ENCODE measurements at regions not wholly inside any gene's neighbourhood (a gene's known extent, or its start where the extent isn't known, plus 50 kb on each side); places are given as distances from the start of the nearest gene placed in this dataset.
A peak's percentile ranks its signal among the peaks of the same experiment; 100 is the strongest.

DNA sequence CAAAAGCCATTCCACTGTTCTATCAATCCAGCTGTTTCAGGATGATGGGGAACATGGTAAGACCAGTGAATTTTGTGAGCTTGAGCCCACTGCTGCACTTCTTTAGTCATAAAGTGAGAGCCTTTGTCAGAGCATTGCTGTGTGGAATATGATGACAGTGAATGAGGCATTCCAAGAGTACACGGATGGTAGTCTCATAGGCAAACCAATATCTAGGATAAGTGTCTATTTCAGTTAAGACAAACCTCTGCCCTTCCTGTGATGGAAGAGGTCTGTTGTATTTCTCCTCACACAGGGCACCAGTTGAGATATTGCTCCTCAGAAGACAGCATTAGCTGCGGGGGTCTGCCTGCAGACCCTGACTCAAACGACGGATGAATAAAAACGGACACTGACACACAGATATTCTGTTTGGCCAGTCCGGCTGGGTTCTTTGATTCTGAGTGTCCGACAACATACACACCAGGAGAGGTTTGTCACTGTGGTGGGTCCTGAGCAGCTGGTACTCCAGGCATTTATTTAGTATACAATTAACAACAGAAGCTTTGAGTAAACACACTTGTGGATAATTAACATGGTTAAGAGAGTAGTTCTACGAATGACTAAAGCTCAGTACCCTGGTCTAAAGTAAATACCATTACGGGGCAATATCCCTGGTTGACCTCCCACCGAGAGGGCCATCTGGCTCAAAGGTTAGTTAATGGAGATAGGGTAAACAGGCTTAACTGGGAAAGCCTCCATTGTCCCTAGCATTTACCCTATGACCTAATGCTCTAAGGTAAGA, 121.7 kb downstream of the ZNF280B start:
- H3K4me3 ChIP-seq (ENCODE audit: low read depth, low read length) = no peak overlapping the region
- TF ChIP-seq, protein P1, sequence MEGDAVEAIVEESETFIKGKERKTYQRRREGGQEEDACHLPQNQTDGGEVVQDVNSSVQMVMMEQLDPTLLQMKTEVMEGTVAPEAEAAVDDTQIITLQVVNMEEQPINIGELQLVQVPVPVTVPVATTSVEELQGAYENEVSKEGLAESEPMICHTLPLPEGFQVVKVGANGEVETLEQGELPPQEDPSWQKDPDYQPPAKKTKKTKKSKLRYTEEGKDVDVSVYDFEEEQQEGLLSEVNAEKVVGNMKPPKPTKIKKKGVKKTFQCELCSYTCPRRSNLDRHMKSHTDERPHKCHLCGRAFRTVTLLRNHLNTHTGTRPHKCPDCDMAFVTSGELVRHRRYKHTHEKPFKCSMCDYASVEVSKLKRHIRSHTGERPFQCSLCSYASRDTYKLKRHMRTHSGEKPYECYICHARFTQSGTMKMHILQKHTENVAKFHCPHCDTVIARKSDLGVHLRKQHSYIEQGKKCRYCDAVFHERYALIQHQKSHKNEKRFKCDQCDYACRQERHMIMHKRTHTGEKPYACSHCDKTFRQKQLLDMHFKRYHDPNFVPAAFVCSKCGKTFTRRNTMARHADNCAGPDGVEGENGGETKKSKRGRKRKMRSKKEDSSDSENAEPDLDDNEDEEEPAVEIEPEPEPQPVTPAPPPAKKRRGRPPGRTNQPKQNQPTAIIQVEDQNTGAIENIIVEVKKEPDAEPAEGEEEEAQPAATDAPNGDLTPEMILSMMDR (IDR thresholded peaks at IDR 0.05; ENCODE audit: low read depth, low read length) = no peak

DNA sequence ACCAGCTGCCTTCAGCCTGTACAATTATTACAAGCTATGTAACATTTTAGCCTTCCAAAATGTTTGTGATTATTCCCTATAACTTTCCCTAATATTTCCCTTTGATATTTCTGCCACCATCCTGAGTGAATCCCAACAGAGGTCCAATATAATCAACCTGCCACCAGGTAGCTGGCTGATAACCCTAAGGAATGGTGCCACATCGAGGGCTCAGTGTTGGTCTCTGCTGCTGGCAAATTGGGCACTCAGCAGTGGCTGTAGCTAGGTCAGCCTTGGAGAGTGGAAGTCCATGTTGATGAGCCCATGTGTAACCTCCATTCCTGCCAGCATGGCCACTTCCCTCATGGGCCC, 121.2 kb downstream of the ZNF280B start:
- Histone ChIP-seq H3K27ac (no peak overlapping the region; the same call in 1 of the 2 replicates), H3K27me3 (ENCODE audit: insufficient read depth, low read depth, severe bottlenecking) (no peaks in the 10 kb centered on the region)
- DNase-seq = no peak

More for the DNA sequence above, 121.7 kb downstream of the ZNF280B start:
- H3K27me3 ChIP-seq (ENCODE audit: insufficient read depth, low read depth, severe bottlenecking) = no peaks in the 10 kb centered on the region
- DNase-seq = peak; percentile 80
- no peaks in the 10 kb centered on the region for H3K9me3 ChIP-seq (ENCODE audit: severe bottlenecking)
- no peak overlapping the region for H3K27ac ChIP-seq
- no peaks in the 10 kb centered on the region for H3K36me3 ChIP-seq

DNA sequence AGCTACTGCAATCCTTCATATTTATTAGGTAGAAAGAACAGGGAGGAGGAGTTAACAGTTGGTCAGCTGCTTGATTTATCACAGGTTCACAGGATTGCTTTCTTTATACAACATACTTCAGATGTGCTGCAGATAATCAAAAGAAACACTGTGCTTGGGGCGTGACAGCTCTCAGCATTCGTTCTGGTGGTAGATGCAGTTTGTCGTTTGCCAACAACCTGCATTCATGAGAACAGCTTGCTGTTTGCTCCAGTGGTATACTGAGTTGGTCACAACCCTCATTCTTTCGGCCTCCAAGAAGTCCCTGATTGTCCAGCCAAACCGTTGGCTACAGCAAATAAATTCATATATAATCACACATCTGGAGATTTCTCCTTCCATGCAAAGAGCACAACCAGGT, 120.5 kb downstream of the ZNF280B start:
- peaks cover under 1% of the 10 kb centered on the region for H3K9me3 ChIP-seq (ENCODE audit: severe bottlenecking)
- H3K27ac ChIP-seq = no peak overlapping the region
- TF ChIP-seq, protein P1 (IDR thresholded peaks at IDR 0.05; ENCODE audit: low read depth, low read length) = no peak
- no peaks in the 10 kb centered on the region for H3K36me3 ChIP-seq
- H3K4me3 ChIP-seq (ENCODE audit: low read depth, low read length) = no peak overlapping the region
- DNase-seq = no peak
- no peaks in the 10 kb centered on the region for H3K27me3 ChIP-seq (ENCODE audit: insufficient read depth, low read depth, severe bottlenecking)

More for the DNA sequence above, 121.2 kb downstream of the ZNF280B start:
- Histone ChIP-seq H3K36me3 (no peaks in the 10 kb centered on the region), H3K9me3 (ENCODE audit: severe bottlenecking) (no peaks in the 10 kb centered on the region), H3K4me3 (ENCODE audit: low read depth, low read length) (no peak overlapping the region)
- TF ChIP-seq, protein P1 (IDR thresholded peaks at IDR 0.05; ENCODE audit: low read depth, low read length) = no peak

DNA sequence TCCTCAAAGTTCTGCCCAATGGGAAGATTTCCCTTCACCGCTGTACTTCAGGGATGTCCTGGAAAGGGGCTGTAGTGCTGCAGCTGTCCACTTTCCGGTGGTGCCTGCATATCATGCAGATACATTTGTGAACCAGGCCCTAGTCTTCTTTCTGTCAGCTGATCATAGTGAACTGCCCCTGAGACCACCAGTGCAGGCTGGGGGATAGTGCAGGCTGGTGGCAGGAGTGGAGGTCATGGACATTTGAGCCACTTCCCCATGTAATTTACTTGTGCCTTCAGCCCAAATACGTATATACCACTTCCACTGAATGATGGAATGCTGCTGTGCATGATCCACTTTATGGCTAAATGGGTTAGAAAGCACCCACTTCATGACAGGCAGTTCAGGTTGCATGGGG, 120.0 kb downstream of the ZNF280B start:
- DNase-seq = no peak
- TF ChIP-seq, protein P1 (IDR thresholded peaks at IDR 0.05; ENCODE audit: low read depth, low read length) = no peak
- H3K36me3 ChIP-seq = no peaks in the 10 kb centered on the region
- no peak overlapping the region for H3K4me3 ChIP-seq (ENCODE audit: low read depth, low read length)
- no peaks in the 10 kb centered on the region for H3K27me3 ChIP-seq (ENCODE audit: insufficient read depth, low read depth, severe bottlenecking)
- peaks cover 4% of the 10 kb centered on the region for H3K9me3 ChIP-seq (ENCODE audit: severe bottlenecking)
- no peak overlapping the region for H3K27ac ChIP-seq

DNA sequence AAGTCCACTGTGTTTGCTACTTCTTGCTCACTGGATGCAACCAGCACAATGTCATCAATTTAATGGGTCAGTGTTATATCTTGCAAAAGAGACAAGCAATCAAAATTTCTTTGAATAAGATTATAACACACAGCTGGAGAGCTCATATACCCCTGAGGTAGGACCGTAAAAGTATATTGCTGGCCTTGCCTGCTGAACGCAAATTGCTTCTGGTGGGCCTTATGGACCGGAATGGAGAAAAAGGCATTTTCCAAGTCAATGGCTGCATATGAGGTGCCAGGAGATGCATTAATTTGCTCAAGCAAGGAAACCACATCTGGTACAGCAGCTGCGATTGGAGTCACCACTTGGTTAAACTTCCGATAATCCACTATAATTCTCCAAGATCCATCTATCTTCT, 119.1 kb downstream of the ZNF280B start:
- TF ChIP-seq, protein P1 (IDR thresholded peaks at IDR 0.05; ENCODE audit: low read depth, low read length) = no peak
- H3K36me3 ChIP-seq = no peaks in the 10 kb centered on the region
- peaks cover 4% of the 10 kb centered on the region for H3K9me3 ChIP-seq (ENCODE audit: severe bottlenecking)
- no peaks in the 10 kb centered on the region for H3K27me3 ChIP-seq (ENCODE audit: insufficient read depth, low read depth, severe bottlenecking)
- DNase-seq = no peak
- no peak overlapping the region for H3K27ac ChIP-seq
- no peak overlapping the region for H3K4me3 ChIP-seq (ENCODE audit: low read depth, low read length)

DNA sequence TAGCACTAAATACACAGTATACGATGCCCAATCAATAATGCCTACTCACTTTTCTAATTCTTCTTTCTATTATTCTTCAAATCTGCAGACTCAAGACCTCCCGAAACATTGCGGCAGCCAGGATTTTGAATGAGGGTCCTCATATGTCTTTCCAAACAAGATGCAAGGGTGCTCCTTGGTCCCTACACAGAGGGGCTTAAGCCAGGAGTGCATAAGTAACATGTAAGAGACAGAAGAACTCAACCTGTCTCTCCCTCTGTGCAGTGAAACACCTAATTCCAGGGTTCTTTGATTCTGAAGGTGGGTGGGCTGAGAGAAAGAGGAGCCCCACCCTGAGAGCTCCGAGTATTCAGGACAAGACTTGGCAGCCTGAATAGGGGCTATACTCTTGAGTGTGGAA, 117.6 kb downstream of the ZNF280B start:
- Histone ChIP-seq H3K4me3 (ENCODE audit: low read depth, low read length) (no peak overlapping the region), H3K36me3 (no peaks in the 10 kb centered on the region), H3K27ac (no peak overlapping the region), H3K27me3 (ENCODE audit: insufficient read depth, low read depth, severe bottlenecking) (no peaks in the 10 kb centered on the region), H3K9me3 (ENCODE audit: severe bottlenecking) (peaks cover 4% of the 10 kb centered on the region)
- TF ChIP-seq, protein P1 (IDR thresholded peaks at IDR 0.05; ENCODE audit: low read depth, low read length) = no peak
- DNase-seq = no peak

Data from WERI-Rb-1 (cell line).